K562 (cell line): ENCODE measurements at regions not wholly inside any gene's neighbourhood (a gene's known extent, or its start where the extent isn't known, plus 50 kb on each side); places are given as distances from the start of the nearest gene placed in this dataset.

Experiments used
- CTCF ChIP-seq, 3 experiments: IDR thresholded peaks in 2 of 3; conservative IDR thresholded peaks in 1 of 3; 2 replicates each; pipeline ENCODE4 v1.5.1; 2011 to 2012; ENCODE audit warnings: low read length in 3 of 3, mild to moderate bottlenecking in 3 of 3, control low read depth in 2 of 3, improper control_type of control experiment in 1 of 3, inconsistent platforms in 1 of 3, low read depth in 1 of 3, mixed read lengths in 1 of 3, moderate library complexity in 1 of 3; ENCODE audit not compliant: insufficient read depth in 2 of 3
- SMAD4 ChIP-seq: fragments of 250-450 bp; sonication (Bioruptor Pico); conservative IDR thresholded peaks from 2 replicates; pipeline ENCODE4 v1.8.0; 2021; ENCODE audit warnings: inconsistent platforms, mild to moderate bottlenecking, moderate library complexity

GRCh38 chr2:210839034-210839433 is 282.6 kb downstream of the CPS1 start:
- no peak for TF ChIP-seq SMAD4 (CRISPR knock-in tag)
- TF ChIP-seq CTCF (IDR thresholded peaks at IDR 0.05 in 2 of 3, conservative IDR thresholded peaks at IDR 0.05 in 1 of 3; ENCODE audit: insufficient read depth in 2 of 3, low read depth in 1 of 3, low read length in 3 of 3), result no peak
